ENCODE measurements at regions not wholly inside any gene's neighbourhood (a gene's known extent, or its start where the extent isn't known, plus 50 kb on each side); places are given as distances from the start of the nearest gene placed in this dataset.

GRCh38 chr10:76697923-76698322 is 939.7 kb downstream of the KCNMA1 start:
- Histone ChIP-seq H3K18ac (ENCODE audit: extremely low read depth, low read length) (no peak overlapping the region), H2AFZ (ENCODE audit: low read length) (no peak overlapping the region), H3K79me1 (ENCODE audit: low read depth, low read length) (no peaks in the 10 kb centered on the region), H3K79me2 (ENCODE audit: control insufficient read depth in 1 of 2, insufficient read depth in 2 of 2, low read length in 2 of 2) (no peaks in the 10 kb centered on the region), H4K20me1 (replicated peaks in 1 of 2; ENCODE audit: control insufficient read depth in 1 of 2, insufficient read depth in 2 of 2, low read length in 2 of 2) (no peaks in the 10 kb centered on the region), H3K23ac (ENCODE audit: insufficient read length) (no peak overlapping the region), H2BK12ac (ENCODE audit: low read depth, low read length) (no peak overlapping the region), H3K9ac (replicated peaks in 1 of 4; ENCODE audit: extremely low read depth in 1 of 4, low read depth in 3 of 4, low read length in 3 of 4) (no peak overlapping the region), H4K91ac (replicated peaks; ENCODE audit: insufficient read length, low read length) (no peak overlapping the region), H3K9me3 (ENCODE audit: insufficient read depth in 2 of 2, low read depth in 1 of 2, low read length in 1 of 2) (no peaks in the 10 kb centered on the region), H4K5ac (ENCODE audit: insufficient read length, low read depth, low read length) (no peak overlapping the region), H3K14ac (ENCODE audit: insufficient read length) (no peak overlapping the region), H3K27me3 (replicated peaks in 1 of 4; ENCODE audit: control insufficient read depth in 3 of 4, extremely low read depth in 1 of 4, insufficient read depth in 3 of 4, low read length in 3 of 4) (no peaks in the 10 kb centered on the region), H3K36me3 (ENCODE audit: control insufficient read depth in 2 of 4, insufficient read depth in 4 of 4, low read length in 3 of 4) (no peaks in the 10 kb centered on the region), H4K8ac (ENCODE audit: extremely low read depth, insufficient read depth, low read length) (no peak overlapping the region), H2BK15ac (ENCODE audit: low read length) (no peak overlapping the region), H3K27ac (ENCODE audit: low read depth, low read length) (no peak overlapping the region), H3K4ac (replicated peaks; ENCODE audit: insufficient read length, low read depth, low read length) (no peak overlapping the region), H3K4me1 (replicated peaks in 1 of 4; ENCODE audit: control insufficient read depth in 3 of 4, insufficient read depth in 4 of 4, low read length in 3 of 4) (peaks cover 0 to 4% (median 0%) of the 10 kb centered on the region in 4 experiments; a peak in 1 of 7 replicates), H2BK120ac (replicated peaks; ENCODE audit: low read depth, low read length) (no peak overlapping the region), H3K23me2 (ENCODE audit: low read depth, low read length) (no peaks in the 10 kb centered on the region), H2BK5ac (ENCODE audit: low read depth, low read length) (no peak overlapping the region), H2AK5ac (ENCODE audit: low read depth, low read length) (no peak overlapping the region), H3K4me2 (ENCODE audit: insufficient read depth in 1 of 2, low read depth in 2 of 2, low read length in 2 of 2) (no peak overlapping the region), H3K4me3 (ENCODE audit: extremely low read depth in 1 of 4, insufficient read depth in 2 of 4, low read depth in 3 of 4, low read length in 4 of 4) (no peak overlapping the region), H3K56ac (replicated peaks; ENCODE audit: insufficient read length, low read depth, low read length) (no peak overlapping the region), H2BK20ac (ENCODE audit: low read length) (no peak overlapping the region)
- DNase-seq (ENCODE audit: low read depth in 1 of 2, low spot score in 2 of 2) (no peak), FAIRE-seq (peak; percentile 7)
- POLR2A ChIA-PET (ENCODE audit: partially characterized antibody): no interaction called here
- CTCF ChIA-PET (ENCODE audit: partially characterized antibody): interaction anchor here (1.2 kb wide), 1 partner anchor 12 kb away, joined by 4 read pairs; no protein-coding TSS in a partner anchor
- TF ChIP-seq CHD2 (IDR thresholded peaks at IDR 0.05; ENCODE audit: low read length): no peak
- no peak for TF ChIP-seq CTCF (IDR thresholded peaks at IDR 0.05; ENCODE audit: control extremely low read depth in 1 of 3, insufficient read depth in 1 of 3, low read depth in 1 of 3, low read length in 3 of 3)
- no peak for TF ChIP-seq BCL11A (IDR thresholded peaks at IDR 0.05; ENCODE audit: low read depth in 2 of 2, low read length in 2 of 2)
- TF ChIP-seq BRCA1 (IDR thresholded peaks at IDR 0.05; ENCODE audit: low read depth, low read length): no peak
- no peak for TF ChIP-seq JUND (IDR thresholded peaks at IDR 0.05; ENCODE audit: low read length)
- no peak for TF ChIP-seq RNF2 (IDR thresholded peaks at IDR 0.05; ENCODE audit: borderline replicate concordance, low read depth, low read length, missing control alignments, poor library complexity, severe bottlenecking)
- no peak for TF ChIP-seq EZH2 (IDR thresholded peaks at IDR 0.05; ENCODE audit: low read depth, low read length, severe bottlenecking)
- no peak for TF ChIP-seq KDM1A (IDR thresholded peaks at IDR 0.05; ENCODE audit: borderline replicate concordance, low read length)
- TF ChIP-seq CHD1 (IDR thresholded peaks at IDR 0.05; ENCODE audit: low read depth, low read length): no peak
- no peak for TF ChIP-seq SIN3A (conservative IDR thresholded peaks at IDR 0.05 in 1 of 2, IDR thresholded peaks at IDR 0.05 in 1 of 2; ENCODE audit: low read depth in 1 of 2, low read length in 2 of 2)
- no peak for TF ChIP-seq CREB1 (IDR thresholded peaks at IDR 0.05)
- TF ChIP-seq TAF7 (optimal IDR thresholded peaks at IDR 0.05; ENCODE audit: borderline replicate concordance, low read depth, low read length): no peak
- no peak for TF ChIP-seq HDAC6 (IDR thresholded peaks at IDR 0.05; ENCODE audit: low read depth, low read length)
- TF ChIP-seq SP2 (IDR thresholded peaks at IDR 0.05; ENCODE audit: low read length): no peak
